NT2/D1 (cell line): ENCODE measurements at regions not wholly inside any gene's neighbourhood (a gene's known extent, or its start where the extent isn't known, plus 50 kb on each side); places are given as distances from the start of the nearest gene placed in this dataset.

Source experiments
- SUZ12 ChIP-seq: IDR thresholded peaks from 2 replicates; pipeline ENCODE4 v1.6.1; 2011; ENCODE audit not compliant: insufficient read length, insufficient read depth; ENCODE audit errors: extremely low read depth
- ZNF274 ChIP-seq: IDR thresholded peaks from 2 replicates; pipeline ENCODE4 v1.6.1; 2011; ENCODE audit warnings: mild to moderate bottlenecking, low read depth, low read length

DNA sequence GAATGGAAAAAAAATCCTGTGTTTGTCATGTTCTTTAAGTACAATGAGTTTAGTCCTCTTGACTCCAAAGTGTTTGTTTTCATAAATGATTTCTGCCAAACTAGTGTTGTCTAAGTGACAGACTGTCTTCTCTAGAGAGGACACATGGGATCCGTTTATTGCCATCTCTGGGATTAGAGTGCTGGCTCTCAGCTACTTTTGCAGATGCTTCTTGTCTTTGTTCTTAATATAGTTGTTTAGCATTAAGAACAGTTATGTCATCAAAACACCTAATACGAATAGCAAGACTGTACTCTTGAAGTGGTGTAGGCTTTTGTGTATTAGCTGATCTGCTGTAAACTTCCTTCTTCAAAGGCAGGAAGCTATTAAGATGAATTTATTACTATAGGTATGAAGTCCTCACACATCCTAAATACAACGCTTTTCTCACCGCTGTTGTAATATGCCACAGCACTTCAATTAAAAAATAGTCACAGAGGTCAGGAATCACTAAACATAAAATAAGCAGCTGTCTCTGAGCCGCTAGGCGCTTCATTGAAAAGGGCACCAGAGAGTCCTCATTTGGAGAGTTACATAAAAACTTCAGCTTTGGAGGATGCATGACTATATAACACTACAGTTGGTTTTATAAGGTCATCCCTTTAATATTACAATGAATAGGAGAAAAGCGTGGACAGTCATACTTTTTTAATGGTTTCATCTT is 128.3 kb upstream of the ZNF385D start:
- TF ChIP-seq SUZ12 (no peak), ZNF274 (no peak)
